ENCODE measurements at regions not wholly inside any gene's neighbourhood (a gene's known extent, or its start where the extent isn't known, plus 50 kb on each side); places are given as distances from the start of the nearest gene placed in this dataset.
A peak's percentile ranks its signal among the peaks of the same experiment; 100 is the strongest.

DNA sequence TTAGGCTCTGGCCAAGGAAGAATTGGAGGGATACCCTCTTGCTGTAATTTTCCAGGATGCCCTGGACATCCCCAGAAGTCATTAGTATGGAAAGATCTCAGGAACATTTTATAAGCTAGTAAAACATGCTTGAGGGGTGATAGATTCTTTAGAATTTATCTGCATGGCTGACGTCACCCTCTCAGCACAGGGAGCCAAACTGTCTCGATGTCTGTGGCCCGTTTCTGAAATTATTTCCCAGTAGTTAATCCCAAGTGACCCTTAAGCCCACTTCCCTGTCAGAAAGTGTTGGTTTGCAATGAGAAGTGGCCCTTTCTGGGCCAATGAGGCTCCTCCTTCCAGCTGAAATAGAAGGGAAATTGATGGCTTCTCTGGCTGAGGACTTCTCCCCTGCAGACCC, 184.5 kb upstream of the BMPER start:
- peaks cover 13% of the 10 kb centered on the region for H3K4me1 ChIP-seq (ENCODE audit: insufficient read depth)
- H3K36me3 ChIP-seq (replicated peaks; ENCODE audit: insufficient read depth, low read depth): no peaks in the 10 kb centered on the region
- TF ChIP-seq, protein P1, sequence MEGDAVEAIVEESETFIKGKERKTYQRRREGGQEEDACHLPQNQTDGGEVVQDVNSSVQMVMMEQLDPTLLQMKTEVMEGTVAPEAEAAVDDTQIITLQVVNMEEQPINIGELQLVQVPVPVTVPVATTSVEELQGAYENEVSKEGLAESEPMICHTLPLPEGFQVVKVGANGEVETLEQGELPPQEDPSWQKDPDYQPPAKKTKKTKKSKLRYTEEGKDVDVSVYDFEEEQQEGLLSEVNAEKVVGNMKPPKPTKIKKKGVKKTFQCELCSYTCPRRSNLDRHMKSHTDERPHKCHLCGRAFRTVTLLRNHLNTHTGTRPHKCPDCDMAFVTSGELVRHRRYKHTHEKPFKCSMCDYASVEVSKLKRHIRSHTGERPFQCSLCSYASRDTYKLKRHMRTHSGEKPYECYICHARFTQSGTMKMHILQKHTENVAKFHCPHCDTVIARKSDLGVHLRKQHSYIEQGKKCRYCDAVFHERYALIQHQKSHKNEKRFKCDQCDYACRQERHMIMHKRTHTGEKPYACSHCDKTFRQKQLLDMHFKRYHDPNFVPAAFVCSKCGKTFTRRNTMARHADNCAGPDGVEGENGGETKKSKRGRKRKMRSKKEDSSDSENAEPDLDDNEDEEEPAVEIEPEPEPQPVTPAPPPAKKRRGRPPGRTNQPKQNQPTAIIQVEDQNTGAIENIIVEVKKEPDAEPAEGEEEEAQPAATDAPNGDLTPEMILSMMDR (IDR thresholded peaks at IDR 0.05; ENCODE audit: poor library complexity): no peak
- TF ChIP-seq EZH2phosphoT487 (IDR thresholded peaks at IDR 0.05; ENCODE audit: low read depth, severe bottlenecking, unreplicated experiment) (no peak), EZH2 (IDR thresholded peaks at IDR 0.05; ENCODE audit: borderline replicate concordance) (no peak)
- H3K4me3 ChIP-seq: no peak overlapping the region
- H3K9me3 ChIP-seq (ENCODE audit: low read depth): no peaks in the 10 kb centered on the region
- H3K9me2 ChIP-seq (replicated peaks; ENCODE audit: insufficient read depth): no peaks in the 10 kb centered on the region
- H3K4me2 ChIP-seq: no peak overlapping the region
- H3K27ac ChIP-seq: no peak overlapping the region
- H4K20me1 ChIP-seq (ENCODE audit: insufficient read depth, poor library complexity, severe bottlenecking): no peaks in the 10 kb centered on the region
- H3K79me2 ChIP-seq: no peaks in the 10 kb centered on the region
- no peaks in the 10 kb centered on the region for H3K27me3 ChIP-seq
- DNase-seq (ENCODE audit: low spot score): no peak
- WGBS (ENCODE audit: low lambda C conversion rate, missing lambda C conversion rate): 69% methylated on average over 3 of the region's 3 CpGs
- H2AFZ ChIP-seq: no peak overlapping the region

DNA sequence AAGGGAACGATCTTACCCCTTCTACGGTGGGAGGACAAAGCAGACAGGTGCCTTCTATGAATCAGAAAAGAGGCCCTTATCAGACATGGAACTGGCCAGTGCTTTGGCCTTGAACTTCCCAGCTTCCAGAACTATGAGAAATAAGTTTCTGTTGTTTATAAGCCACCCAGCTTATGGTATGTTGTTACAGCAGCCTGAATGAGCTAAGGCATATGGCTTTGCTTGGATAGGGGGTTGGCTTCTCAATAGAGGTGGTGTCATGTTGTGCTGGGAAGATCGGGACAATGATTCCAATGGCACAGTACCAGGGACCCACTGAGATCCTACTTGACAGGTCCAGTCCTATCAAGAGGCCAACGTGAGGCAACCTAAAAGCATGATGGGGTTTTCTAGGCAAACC, 183.4 kb upstream of the BMPER start:
- Histone ChIP-seq H2AFZ (no peak overlapping the region), H3K9me2 (replicated peaks; ENCODE audit: insufficient read depth) (no peaks in the 10 kb centered on the region), H4K20me1 (ENCODE audit: insufficient read depth, poor library complexity, severe bottlenecking) (no peaks in the 10 kb centered on the region), H3K27ac (peak overlapping the region; percentile 16), H3K27me3 (no peaks in the 10 kb centered on the region), H3K79me2 (no peaks in the 10 kb centered on the region), H3K4me1 (ENCODE audit: insufficient read depth) (peaks cover 13% of the 10 kb centered on the region), H3K4me3 (no peak overlapping the region), H3K36me3 (replicated peaks; ENCODE audit: insufficient read depth, low read depth) (no peaks in the 10 kb centered on the region), H3K4me2 (peak overlapping the region; percentile 57), H3K9me3 (ENCODE audit: low read depth) (no peaks in the 10 kb centered on the region)
- WGBS (ENCODE audit: low lambda C conversion rate, missing lambda C conversion rate): 85% methylated on average over 4 of the region's 4 CpGs
- TF ChIP-seq EZH2phosphoT487 (IDR thresholded peaks at IDR 0.05; ENCODE audit: low read depth, severe bottlenecking, unreplicated experiment) (no peak), EZH2 (IDR thresholded peaks at IDR 0.05; ENCODE audit: borderline replicate concordance) (no peak)
- TF ChIP-seq, protein P1 (IDR thresholded peaks at IDR 0.05; ENCODE audit: poor library complexity): no peak
- DNase-seq (ENCODE audit: low spot score): no peak

DNA sequence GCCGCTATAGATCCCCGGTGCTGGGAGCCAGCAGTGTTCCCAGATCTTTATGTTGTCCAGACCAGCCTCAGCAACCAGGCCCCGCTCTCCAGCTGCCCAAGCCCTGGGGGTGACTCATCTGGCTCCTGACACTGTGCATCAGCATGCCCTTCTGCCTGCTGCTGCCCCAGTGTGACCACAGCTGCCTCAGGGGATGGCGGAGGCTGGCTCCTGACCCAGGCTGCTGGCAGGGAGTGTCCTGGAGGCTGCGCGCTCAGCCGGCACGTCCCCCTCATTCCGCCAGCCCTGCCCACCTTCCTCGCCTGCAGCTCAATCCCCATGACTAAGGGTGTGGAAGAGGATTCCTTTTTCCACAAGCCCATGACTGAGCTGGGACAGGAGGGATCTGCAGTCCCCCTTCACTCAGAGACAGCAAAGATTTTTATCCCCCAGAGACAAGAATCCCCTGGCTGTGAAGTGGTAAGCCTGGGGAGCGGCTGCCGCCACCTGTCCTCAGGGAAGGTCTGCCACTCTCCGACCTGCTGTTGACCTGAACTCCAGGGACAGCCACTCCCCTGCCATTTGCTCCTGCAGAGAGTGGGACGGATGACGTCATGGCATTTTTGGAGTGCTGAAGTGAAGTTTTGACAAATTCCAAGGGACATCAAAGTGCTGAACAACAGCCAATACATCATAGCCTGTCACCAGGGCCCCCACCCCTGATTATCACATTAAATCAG, 182.8 kb upstream of the BMPER start:
- Histone ChIP-seq H3K4me1 (ENCODE audit: insufficient read depth) (peaks cover 13% of the 10 kb centered on the region), H3K4me3 (no peak overlapping the region), H3K27ac (peak overlapping the region; percentile 16), H3K4me2 (peak overlapping the region; percentile 57), H2AFZ (no peak overlapping the region), H3K79me2 (no peaks in the 10 kb centered on the region), H3K9me2 (replicated peaks; ENCODE audit: insufficient read depth) (no peaks in the 10 kb centered on the region), H3K9me3 (ENCODE audit: low read depth) (no peaks in the 10 kb centered on the region), H3K36me3 (replicated peaks; ENCODE audit: insufficient read depth, low read depth) (no peaks in the 10 kb centered on the region), H3K27me3 (no peaks in the 10 kb centered on the region), H4K20me1 (ENCODE audit: insufficient read depth, poor library complexity, severe bottlenecking) (no peaks in the 10 kb centered on the region)
- whole genome bisulfite sequencing (ENCODE audit: low lambda C conversion rate, missing lambda C conversion rate): 31% methylated on average over 15 of the region's 15 CpGs
- peak; percentile 73 for DNase-seq (ENCODE audit: low spot score)
- TF ChIP-seq EZH2 (IDR thresholded peaks at IDR 0.05; ENCODE audit: borderline replicate concordance) (no peak), EZH2phosphoT487 (IDR thresholded peaks at IDR 0.05; ENCODE audit: low read depth, severe bottlenecking, unreplicated experiment) (no peak)
- TF ChIP-seq, protein P1 (IDR thresholded peaks at IDR 0.05; ENCODE audit: poor library complexity): no peak
